ENCODE measurements at regions not wholly inside any gene's neighbourhood (a gene's known extent, or its start where the extent isn't known, plus 50 kb on each side); places are given as distances from the start of the nearest gene placed in this dataset.

GRCh38 chr6:51464956-51465355 is 622.5 kb downstream of the PKHD1 start (continued):
- TF ChIP-seq, protein P1, sequence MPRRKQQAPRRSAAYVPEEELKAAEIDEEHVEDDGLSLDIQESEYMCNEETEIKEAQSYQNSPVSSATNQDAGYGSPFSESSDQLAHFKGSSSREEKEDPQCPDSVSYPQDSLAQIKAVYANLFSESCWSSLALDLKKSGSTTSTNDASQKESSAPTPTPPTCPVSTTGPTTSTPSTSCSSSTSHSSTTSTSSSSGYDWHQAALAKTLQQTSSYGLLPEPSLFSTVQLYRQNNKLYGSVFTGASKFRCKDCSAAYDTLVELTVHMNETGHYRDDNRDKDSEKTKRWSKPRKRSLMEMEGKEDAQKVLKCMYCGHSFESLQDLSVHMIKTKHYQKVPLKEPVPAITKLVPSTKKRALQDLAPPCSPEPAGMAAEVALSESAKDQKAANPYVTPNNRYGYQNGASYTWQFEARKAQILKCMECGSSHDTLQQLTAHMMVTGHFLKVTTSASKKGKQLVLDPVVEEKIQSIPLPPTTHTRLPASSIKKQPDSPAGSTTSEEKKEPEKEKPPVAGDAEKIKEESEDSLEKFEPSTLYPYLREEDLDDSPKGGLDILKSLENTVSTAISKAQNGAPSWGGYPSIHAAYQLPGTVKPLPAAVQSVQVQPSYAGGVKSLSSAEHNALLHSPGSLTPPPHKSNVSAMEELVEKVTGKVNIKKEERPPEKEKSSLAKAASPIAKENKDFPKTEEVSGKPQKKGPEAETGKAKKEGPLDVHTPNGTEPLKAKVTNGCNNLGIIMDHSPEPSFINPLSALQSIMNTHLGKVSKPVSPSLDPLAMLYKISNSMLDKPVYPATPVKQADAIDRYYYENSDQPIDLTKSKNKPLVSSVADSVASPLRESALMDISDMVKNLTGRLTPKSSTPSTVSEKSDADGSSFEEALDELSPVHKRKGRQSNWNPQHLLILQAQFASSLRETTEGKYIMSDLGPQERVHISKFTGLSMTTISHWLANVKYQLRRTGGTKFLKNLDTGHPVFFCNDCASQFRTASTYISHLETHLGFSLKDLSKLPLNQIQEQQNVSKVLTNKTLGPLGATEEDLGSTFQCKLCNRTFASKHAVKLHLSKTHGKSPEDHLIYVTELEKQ (tag by site-specific recombination; IDR thresholded peaks at IDR 0.05; ENCODE audit: borderline replicate concordance), result no peak
- TF ChIP-seq EGR2 (tag by site-specific recombination; IDR thresholded peaks at IDR 0.05; ENCODE audit: low read depth) (no peak), ZNF19 (tag by site-specific recombination; IDR thresholded peaks at IDR 0.05; ENCODE audit: low read depth) (no peak), ZSCAN16 (tag by site-specific recombination; IDR thresholded peaks at IDR 0.05) (no peak), FEZF1 (tag by site-specific recombination; IDR thresholded peaks at IDR 0.05) (no peak), ZNF114 (tag by site-specific recombination; IDR thresholded peaks at IDR 0.05) (no peak)

DNA sequence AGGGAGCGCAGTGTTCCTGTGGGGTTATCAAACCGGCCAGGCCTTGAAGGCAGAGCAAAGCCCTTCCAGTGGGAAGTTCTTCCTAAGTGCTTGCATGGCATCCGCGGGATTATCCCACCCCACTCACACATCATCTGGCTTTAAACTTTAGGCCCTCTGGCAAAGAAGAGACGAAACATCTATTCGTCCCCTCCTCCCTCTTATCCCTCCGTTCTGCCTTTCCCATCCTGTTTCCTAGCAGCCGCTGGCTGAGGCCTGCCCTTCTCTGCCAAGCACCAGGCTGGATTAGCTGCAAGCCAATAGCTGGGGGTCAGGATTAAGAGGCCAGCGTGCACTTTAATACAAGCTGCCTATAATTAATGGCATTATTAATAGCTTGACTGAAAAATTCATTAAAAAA is 621.0 kb downstream of the PKHD1 start:
- no peaks in the 10 kb centered on the region for H3K4me1 ChIP-seq (ENCODE audit: control insufficient read depth, insufficient read depth, low read length)
- no peak overlapping the region for H3K27ac ChIP-seq (ENCODE audit: extremely low read depth, low read depth, low read length)
- TF ChIP-seq, protein P2, sequence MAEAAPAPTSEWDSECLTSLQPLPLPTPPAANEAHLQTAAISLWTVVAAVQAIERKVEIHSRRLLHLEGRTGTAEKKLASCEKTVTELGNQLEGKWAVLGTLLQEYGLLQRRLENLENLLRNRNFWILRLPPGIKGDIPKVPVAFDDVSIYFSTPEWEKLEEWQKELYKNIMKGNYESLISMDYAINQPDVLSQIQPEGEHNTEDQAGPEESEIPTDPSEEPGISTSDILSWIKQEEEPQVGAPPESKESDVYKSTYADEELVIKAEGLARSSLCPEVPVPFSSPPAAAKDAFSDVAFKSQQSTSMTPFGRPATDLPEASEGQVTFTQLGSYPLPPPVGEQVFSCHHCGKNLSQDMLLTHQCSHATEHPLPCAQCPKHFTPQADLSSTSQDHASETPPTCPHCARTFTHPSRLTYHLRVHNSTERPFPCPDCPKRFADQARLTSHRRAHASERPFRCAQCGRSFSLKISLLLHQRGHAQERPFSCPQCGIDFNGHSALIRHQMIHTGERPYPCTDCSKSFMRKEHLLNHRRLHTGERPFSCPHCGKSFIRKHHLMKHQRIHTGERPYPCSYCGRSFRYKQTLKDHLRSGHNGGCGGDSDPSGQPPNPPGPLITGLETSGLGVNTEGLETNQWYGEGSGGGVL (tag by site-specific recombination; IDR thresholded peaks at IDR 0.05), result no peak
- TF ChIP-seq ZNF555 (tag by site-specific recombination; conservative IDR thresholded peaks at IDR 0.05), result no peak
- TF ChIP-seq ZNF202 (tag by site-specific recombination; IDR thresholded peaks at IDR 0.05; ENCODE audit: borderline replicate concordance), result no peak
- TF ChIP-seq ZSCAN23 (tag by site-specific recombination; IDR thresholded peaks at IDR 0.05), result no peak
- no peak for TF ChIP-seq ZNF571 (tag by site-specific recombination; IDR thresholded peaks at IDR 0.05)
- no peak for TF ChIP-seq KLF1 (tag by site-specific recombination; IDR thresholded peaks at IDR 0.05)
- no peak for TF ChIP-seq ZNF426 (tag by site-specific recombination; IDR thresholded peaks at IDR 0.05)
- no peak for TF ChIP-seq ZNF138 (tag by site-specific recombination; IDR thresholded peaks at IDR 0.05; ENCODE audit: borderline replicate concordance)
- TF ChIP-seq ZNF610 (tag by site-specific recombination; IDR thresholded peaks at IDR 0.05; ENCODE audit: borderline replicate concordance), result no peak
- TF ChIP-seq ZBTB10 (tag by site-specific recombination; IDR thresholded peaks at IDR 0.05), result no peak
- no peak for TF ChIP-seq ZNF660 (tag by site-specific recombination; IDR thresholded peaks at IDR 0.05)
- TF ChIP-seq ZNF140 (tag by site-specific recombination; IDR thresholded peaks at IDR 0.05), result no peak
- no peak for TF ChIP-seq FEZF1 (tag by site-specific recombination; IDR thresholded peaks at IDR 0.05)
- TF ChIP-seq ZSCAN30 (tag by site-specific recombination; IDR thresholded peaks at IDR 0.05), result no peak
- no peak for TF ChIP-seq HOXC10 (CRISPR knock-in tag; IDR thresholded peaks at IDR 0.05)
- TF ChIP-seq ZNF521 (tag by site-specific recombination; IDR thresholded peaks at IDR 0.05), result no peak
- no peak overlapping the region for H3K4me3 ChIP-seq (ENCODE audit: low read depth, low read length)
- H3K36me3 ChIP-seq (ENCODE audit: control insufficient read depth in 2 of 2, insufficient read depth in 1 of 2, low read length in 2 of 2), result no peaks in the 10 kb centered on the region
- H3K9me3 ChIP-seq (ENCODE audit: control insufficient read depth, insufficient read depth, low read depth, low read length), result no peaks in the 10 kb centered on the region
- ChIA-PET CTCF (no interaction called here), POLR2A (no interaction called here)

Measured in HEK293 (cell line).